SH-SY5Y (cell line): ENCODE measurements at regions not wholly inside any gene's neighbourhood (a gene's known extent, or its start where the extent isn't known, plus 50 kb on each side); places are given as distances from the start of the nearest gene placed in this dataset.

Experiments used
- GATA2 ChIP-seq: IDR thresholded peaks from 2 replicates; pipeline ENCODE4 v1.6.1; 2011; ENCODE audit warnings: mild to moderate bottlenecking, low read depth, low read length
- GATA3 ChIP-seq: IDR thresholded peaks from 2 replicates; pipeline ENCODE4 v1.6.1; 2011; ENCODE audit warnings: low read depth, mild to moderate bottlenecking, low read length, moderate library complexity

DNA sequence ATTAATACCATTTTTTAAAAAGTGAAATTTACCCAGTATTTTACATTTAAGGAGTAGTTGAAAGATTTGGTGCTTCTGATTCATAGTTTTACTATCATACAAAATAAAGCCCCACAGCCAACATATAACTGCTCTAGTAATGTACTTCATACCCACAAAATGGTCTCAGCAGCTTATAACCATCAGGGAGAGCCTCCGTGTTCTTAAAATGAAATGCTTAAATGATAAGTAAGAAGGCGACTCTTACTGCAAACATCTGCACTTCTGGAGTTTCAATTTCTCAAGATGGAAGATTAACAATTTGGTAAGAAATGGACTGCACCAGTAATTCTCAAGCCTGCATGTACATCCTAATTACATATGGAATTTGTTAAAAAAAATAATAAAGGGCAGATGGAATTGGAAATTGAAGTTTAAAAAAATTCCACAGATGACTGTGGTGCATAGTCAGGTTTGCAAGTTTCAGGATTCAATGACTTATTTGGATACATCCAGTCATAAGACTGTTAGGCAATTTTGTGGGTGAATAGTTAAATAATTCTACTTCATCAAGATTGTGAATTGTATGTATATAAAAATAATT is 461.0 kb downstream of the KIF20B start:
- TF ChIP-seq GATA2 (no peak), GATA3 (no peak)

DNA sequence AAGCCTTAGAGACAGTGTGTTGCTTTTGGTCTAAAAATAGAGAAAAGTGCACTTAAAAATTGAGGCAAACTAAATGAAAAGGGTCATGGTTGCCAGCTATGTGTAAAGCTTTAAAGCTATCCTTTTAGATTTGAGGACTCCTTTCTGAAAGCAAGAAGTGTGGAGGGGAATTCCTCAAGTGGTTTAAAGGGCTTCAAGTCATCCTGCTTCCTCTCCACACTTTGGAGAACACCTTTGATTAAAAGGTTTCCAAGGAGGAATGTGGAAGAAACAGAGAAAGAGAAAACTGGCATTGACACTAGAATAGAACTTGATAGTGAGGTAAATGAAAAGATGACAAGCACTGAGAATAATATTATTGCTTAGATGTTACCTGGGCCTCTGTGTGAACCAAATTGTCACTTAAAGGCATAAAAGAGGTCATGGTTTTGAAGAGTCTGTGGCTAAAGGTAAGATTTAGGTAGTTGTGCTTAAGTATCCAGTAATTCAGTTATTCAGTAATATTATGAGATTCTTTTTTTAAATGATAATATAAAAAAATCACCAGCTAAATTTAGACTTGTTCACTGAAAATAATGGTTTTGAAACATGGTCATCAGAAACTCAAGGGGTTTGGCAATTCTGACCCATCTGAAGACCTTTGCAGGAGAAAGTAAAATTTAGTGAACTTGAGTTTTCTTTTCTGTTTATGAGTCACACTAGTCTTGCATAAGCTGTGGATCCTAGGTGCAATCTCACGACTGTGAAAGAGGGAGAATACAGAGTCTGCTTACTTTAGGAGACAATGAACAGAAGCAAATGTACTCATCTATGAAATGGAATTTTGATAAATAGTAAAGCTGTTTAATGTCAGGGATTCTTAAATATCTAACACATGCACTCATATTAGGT is 466.0 kb downstream of the KIF20B start:
- TF ChIP-seq GATA2 (no peak), GATA3 (no peak)

DNA sequence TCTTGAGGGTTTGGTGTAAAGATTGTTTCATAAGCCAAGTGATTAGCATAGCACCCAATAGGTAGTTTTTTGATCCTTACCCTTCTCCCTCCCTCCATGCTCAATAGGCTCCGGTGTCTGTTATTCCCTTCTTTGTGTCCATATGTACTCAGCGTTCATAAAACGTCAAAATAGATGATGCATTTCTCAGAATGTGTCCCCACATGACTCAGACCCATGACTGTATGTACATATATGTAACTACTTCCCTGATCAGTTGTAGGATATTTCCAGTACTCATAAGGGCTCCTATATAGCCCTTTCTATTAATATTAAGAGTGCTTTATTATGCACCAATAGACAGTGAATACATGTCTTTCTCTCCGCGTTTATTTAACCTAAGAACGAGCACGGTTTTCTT is 466.9 kb downstream of the KIF20B start:
- TF ChIP-seq GATA2 = no peak
- no peak for TF ChIP-seq GATA3

DNA sequence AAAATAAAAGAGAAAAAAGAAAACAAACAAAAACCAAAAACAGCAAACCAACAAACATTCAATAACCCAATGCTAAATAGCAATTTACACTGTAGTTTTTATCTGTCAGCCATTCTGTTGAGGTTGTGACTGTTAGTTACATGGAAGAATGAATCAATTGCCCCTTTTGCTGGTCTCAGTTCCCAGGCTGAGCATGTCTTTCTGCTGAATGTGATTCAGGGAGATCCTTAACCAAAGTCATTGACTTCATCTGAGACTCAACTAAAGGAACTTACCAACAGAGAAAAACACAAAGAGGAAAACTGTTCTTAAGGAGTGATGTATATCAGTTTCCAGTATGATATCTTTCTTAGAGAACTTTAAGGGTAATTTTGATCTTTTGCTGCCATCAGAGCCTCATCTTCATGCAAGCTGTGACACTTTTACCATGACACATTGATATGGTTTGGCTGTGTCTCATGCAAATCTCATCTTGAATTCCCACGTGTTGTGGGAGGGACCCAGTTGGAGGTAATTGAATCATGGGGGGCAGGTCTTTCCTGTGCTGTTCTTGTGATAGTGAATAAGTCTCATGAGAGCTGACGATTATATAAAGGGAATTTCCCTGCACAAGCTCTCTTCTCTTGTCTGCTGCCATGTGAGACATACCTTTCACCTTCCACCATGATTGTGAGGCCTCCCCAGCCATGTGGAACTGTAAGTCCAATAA is 469.8 kb downstream of the KIF20B start:
- TF ChIP-seq GATA3 (no peak), GATA2 (no peak)

DNA sequence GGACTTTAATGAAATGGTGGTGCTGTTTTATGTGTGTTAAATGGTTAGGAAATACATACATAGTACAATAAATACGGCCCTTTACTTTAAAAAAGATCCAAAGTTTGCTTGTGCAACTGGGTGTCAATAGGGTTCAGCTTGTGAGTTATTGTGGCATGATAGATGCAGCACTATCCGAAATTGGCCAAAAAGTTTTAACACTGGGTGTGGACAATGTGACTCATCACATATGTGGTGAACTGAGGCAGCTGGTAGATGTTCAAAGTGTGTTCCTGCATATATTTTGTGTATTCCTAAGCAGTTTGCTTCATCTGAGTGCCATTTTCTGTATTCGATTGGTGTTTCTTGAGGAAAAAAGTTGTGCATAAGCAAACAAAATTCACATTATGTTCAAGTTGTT is 473.1 kb downstream of the KIF20B start:
- TF ChIP-seq GATA2 (no peak), GATA3 (no peak)

DNA sequence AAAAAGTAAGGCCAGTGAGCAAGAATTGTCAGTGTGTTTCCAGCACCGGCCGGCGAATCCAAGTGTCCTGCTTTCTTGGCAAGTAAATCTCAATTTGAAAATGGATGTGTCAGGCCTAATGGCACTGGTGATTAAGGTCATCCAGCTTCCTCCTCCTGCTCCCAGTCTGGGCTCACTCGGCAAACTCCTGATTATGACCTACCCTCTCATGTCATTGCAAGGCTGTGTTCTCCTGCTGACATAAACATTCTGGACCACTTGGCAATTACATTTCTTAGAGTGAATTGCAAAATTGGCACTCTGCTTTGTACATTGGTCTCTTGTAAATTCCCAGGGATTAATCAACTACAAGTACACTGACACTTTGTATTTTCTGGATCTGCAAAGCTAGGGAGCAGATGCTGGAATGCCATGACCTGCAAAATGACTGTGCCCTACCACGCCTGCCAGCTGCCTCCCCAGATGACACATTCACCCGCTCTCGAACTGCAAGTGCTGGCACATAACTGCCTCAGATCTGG is 473.8 kb downstream of the KIF20B start:
- TF ChIP-seq GATA3 (no peak), GATA2 (no peak)

DNA sequence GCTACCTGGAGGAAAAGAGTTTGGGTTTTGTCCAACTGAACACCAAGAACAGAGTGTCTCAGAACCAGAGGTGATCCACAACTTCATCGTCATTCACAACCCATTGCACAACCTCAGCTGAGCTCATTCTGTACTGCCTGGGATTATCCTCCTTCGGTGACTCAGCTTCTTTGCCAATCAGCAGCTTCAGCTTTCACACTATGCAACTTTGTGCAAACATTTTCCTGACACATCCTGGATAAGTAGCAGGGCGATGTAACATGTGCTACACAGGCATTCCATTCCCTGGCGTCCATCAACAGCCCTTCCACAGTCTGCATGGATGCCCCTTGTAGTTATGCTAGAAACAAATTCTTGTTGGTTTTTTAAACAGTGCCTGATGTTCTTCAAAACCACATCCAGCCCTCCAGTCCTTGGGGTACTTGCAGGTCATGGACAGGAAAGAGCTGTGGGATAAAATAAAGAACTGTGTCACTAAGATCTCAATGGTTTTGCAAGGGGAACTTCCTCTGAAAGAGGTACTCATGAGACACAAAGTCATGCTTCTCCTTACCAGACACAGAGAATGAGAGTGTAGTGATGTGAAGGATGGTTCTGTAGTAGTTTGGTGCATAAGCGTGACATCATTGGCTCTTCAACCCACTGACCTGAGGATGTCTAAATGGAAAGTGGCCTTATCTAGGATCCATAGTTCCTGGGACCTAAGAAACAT is 478.5 kb downstream of the KIF20B start:
- TF ChIP-seq GATA2 (no peak), GATA3 (no peak)

DNA sequence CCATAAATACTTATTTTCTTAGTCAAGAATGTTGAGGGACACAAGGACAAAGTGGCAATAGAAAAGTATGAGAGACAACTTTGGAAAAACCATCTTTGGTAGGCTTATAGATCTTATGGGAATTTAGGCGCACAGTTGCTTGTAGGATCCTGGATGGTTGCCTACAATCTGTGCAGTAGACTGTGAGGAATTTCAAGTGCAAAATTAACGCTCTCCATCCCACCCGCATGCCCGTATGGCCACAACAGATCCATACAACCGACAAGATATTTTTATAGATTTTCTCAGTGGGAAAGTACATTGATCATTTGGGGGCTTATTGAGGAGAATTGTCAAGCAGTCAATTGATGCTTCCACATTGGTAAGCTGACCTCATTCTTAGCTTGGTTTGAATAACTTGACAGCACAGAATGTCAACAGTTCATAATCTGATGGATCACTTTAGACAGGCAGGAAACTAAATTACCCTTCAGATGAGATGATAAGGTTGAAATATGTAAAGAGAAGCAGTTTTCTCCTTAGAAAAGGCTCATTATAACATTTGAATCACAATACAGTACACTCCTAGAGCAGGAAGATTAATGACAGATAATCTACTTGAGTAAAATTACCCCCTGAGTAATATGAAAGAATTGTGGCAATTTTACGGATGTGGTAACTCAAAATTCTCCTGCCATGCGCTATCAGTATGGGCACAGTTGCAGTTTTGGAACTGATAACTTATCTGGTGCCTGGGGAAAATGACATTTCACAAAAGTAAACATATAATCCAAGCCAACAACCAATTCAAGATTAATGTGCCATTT is 479.7 kb downstream of the KIF20B start:
- no peak for TF ChIP-seq GATA2
- TF ChIP-seq GATA3 = no peak

DNA sequence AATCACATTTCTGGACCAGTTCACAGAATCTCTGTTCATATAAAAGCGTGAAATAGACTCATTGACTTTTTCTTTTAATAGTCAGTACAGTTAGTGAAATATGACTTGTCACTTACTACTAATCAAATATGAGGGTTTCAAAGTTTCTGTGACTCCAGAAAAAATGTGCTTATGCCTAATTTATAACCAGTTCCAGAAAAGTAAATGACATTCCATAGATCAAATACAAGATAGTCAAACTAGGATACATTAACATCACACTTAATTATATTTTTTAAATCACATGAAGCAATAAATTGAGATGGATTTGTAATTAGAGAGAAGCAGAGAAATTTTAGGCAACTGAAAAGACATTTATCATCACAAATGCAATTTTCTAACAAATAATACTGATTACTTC is 491.4 kb downstream of the KIF20B start:
- TF ChIP-seq GATA2 = no peak

DNA sequence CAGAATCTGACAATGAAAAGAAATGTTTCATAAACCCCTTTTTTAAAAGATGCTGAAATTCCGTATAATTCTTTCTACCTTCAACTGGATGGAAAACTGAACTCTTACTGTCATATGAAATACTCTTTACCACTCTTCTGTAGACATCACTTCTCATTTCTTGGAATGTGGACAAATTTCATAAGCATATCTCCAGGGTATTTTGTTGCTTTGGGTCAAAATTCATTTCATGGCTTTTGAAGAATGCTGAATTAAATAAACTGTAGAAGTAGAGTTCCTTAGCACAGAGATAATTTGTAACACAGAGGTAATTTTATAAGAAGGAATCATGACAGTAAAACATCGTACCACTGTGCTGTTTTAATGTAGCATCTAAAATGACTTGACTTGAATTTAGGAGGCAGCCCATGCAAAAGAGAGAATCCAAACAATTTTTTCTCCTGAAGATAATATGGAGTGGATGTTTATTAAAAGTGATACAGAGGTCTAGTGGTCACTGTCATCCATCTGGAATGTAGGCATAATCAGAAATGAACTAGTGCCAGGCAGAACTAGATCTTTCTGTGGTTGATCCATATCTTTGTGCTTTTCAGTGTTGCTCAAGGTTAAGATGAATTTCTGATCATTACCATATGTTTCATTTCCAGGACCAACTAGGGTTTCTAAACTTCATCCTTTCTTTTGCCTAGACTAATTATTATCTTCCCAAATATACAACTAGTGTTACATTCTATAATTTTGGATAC is 492.0 kb downstream of the KIF20B start:
- TF ChIP-seq GATA3 (no peak), GATA2 (no peak)

DNA sequence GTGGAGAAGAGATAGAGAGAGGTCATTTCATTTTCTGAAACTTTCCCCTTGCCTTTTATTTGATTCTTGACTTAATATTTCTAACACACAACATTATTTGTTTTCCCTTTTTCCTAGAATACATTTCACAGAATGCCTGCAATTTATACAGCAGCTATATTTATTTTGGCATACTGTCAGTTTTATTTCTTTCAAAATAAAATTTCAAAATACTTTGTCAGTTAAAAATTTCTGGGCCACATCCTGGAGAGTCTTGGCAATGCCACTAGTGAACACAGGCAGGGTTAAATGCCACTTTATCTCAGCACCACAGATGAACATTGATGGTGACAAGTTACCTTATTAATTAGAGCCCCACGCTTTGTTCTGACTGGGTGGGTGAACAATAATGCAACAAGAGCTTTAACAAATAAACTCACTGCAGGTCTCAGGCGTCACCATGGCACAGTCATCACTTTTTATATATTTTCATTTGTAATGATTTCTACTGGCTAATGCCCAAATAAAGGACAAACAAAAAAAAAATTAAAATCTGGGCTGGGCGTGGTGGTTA is 494.0 kb downstream of the KIF20B start:
- no peak for TF ChIP-seq GATA2
- TF ChIP-seq GATA3 = no peak

DNA sequence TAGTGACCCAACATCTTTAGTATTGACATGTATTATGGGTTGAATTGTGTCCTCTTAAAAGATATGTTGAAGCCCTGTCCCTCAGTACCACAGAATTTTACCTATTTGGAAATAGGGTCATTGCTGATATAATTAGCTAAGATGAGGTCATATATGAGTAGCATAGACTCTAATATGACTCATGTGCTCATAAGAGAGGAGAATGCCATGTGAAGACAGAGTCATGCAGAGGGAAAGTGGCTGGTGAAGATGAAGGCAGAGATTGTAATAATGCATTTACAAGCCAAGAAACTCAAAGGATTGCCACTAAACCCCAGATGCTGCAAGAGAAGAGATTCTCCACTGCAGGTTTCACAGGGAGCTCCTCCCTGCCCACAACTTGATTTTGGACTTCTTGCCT is 496.4 kb downstream of the KIF20B start:
- TF ChIP-seq GATA2 (no peak), GATA3 (no peak)
